CD4-positive, alpha-beta T cell (primary cell): ENCODE measurements at regions not wholly inside any gene's neighbourhood (a gene's known extent, or its start where the extent isn't known, plus 50 kb on each side); places are given as distances from the start of the nearest gene placed in this dataset.

Source experiments
- ATAC-seq: fragments of 200-7000 bp; cut with Tn5 transposase; one replicate; pipeline ENCODE4 v1.10.0; 2022; ENCODE audit warnings: mild to moderate bottlenecking; ENCODE audit not compliant: poor library complexity
- CTCF ChIA-PET: fragments of 350-600 bp; sonication (Branson Sonifier 250); formaldehyde crosslinking; loops from one replicate; lab custom pipeline; 2021; ENCODE audit warnings: antibody characterized with exemption, inconsistent platforms; lab: Charles Lee
- POLR2A ChIA-PET: fragments of 350-600 bp; sonication (Branson Sonifier 250); formaldehyde crosslinking; loops from one replicate; lab custom pipeline; 2021; ENCODE audit warnings: antibody characterized with exemption, inconsistent platforms; lab: Charles Lee
- DNase-seq, 14 experiments: peaks; one replicate each; pipeline ENCODE4 v3.0.0-alpha.2; 2013 to 2020; ENCODE audit warnings: mixed read lengths in 2 of 14
- H3K27ac ChIP-seq, 2 donors: one replicate each; pipeline versions ENCODE4 v1.5.1 to v1.7.0; 2013; ENCODE audit warnings: low read length in 2 of 2, low read depth in 1 of 2, mild to moderate bottlenecking in 1 of 2
- H3K27me3 ChIP-seq, 2 experiments: 1 replicate in 1 of 2; 2 replicates in 1 of 2; pipeline versions ENCODE4 v1.6.1 to v1.7.0; 2013; ENCODE audit warnings: low read length in 2 of 2, control low read depth in 1 of 2, mild to moderate bottlenecking in 1 of 2, moderate library complexity in 1 of 2; ENCODE audit not compliant: insufficient read depth in 2 of 2, control insufficient read depth in 1 of 2
- H3K36me3 ChIP-seq: one replicate; pipeline ENCODE4 v1.6.1; 2013; ENCODE audit warnings: low read length, control low read depth; ENCODE audit not compliant: insufficient read depth
- H3K4me1 ChIP-seq: one replicate; pipeline ENCODE4 v1.6.1; 2013; ENCODE audit warnings: low read length, control low read depth; ENCODE audit not compliant: insufficient read depth
- H3K4me3 ChIP-seq: one replicate; pipeline ENCODE4 v1.5.1; 2013; ENCODE audit warnings: mild to moderate bottlenecking, low read length, moderate library complexity
- H3K9me3 ChIP-seq, 2 experiments: 1 replicate in 1 of 2; 2 replicates in 1 of 2; pipeline versions ENCODE4 v1.6.1 to v1.7.0; 2013; ENCODE audit warnings: low read length in 2 of 2, mild to moderate bottlenecking in 2 of 2, control low read depth in 1 of 2, moderate library complexity in 1 of 2; ENCODE audit not compliant: control insufficient read depth in 1 of 2, insufficient read depth in 1 of 2
- H3K27ac Mint-ChIP-seq: one replicate; pipeline ENCODE4 v1.8.0; 2020; ENCODE audit warnings: mixed read lengths
- H3K27me3 Mint-ChIP-seq: one replicate; pipeline ENCODE4 v1.8.0; 2021; ENCODE audit warnings: mixed read lengths
- H3K36me3 Mint-ChIP-seq: one replicate; pipeline ENCODE4 v1.8.0; 2021; ENCODE audit warnings: low read depth, mixed read lengths
- H3K4me1 Mint-ChIP-seq: one replicate; pipeline ENCODE4 v1.8.0; 2021; ENCODE audit warnings: low read depth, mixed read lengths
- H3K4me3 Mint-ChIP-seq: one replicate; pipeline ENCODE4 v1.8.0; 2020; ENCODE audit warnings: mild to moderate bottlenecking, mixed read lengths
- H3K9me3 Mint-ChIP-seq: one replicate; pipeline ENCODE4 v1.8.0; 2020; ENCODE audit warnings: mixed read lengths
- CTCF ChIP-seq: fragments of 200-600 bp; IDR thresholded peaks from one replicate; pipeline ENCODE4 v1.8.0; 2022; ENCODE audit warnings: antibody characterized with exemption, mild to moderate bottlenecking
- intact Hi-C, 2 experiments: fragments of 100-400 bp; cut with DNase I in 1 of 2; cut with micrococcal nuclease in 1 of 2; formaldehyde crosslinking; loops; one replicate each; pipeline versions ENCODE4 v1.15.1 to v1.9.0; 2023 to 2025; cut with DNase I, micrococcal nuclease

GRCh38 chr4:24032371-24032989 lies 142.6 kb upstream of the PPARGC1A start:
- Histone ChIP-seq H3K27me3 (no peaks in the 10 kb centered on the region), H3K4me3 (no peak overlapping the region), H3K4me1 (no peaks in the 10 kb centered on the region), H3K36me3 (no peaks in the 10 kb centered on the region), H3K27ac (no peak overlapping the region), H3K9me3 (no peaks in the 10 kb centered on the region)
- Mint-ChIP-seq H3K27me3 (no peaks in the 10 kb centered on the region), H3K36me3 (no peaks in the 10 kb centered on the region), H3K4me3 (no peak overlapping the region), H3K9me3 (no peaks in the 10 kb centered on the region), H3K27ac (no peak overlapping the region), H3K4me1 (no peaks in the 10 kb centered on the region)
- intact Hi-C loops, result no loop called here
- no peak for TF ChIP-seq CTCF
- ChIA-PET POLR2A (no interaction called here), CTCF (no interaction called here)
- DNase-seq, result no peak
- no peak for ATAC-seq

DNA sequence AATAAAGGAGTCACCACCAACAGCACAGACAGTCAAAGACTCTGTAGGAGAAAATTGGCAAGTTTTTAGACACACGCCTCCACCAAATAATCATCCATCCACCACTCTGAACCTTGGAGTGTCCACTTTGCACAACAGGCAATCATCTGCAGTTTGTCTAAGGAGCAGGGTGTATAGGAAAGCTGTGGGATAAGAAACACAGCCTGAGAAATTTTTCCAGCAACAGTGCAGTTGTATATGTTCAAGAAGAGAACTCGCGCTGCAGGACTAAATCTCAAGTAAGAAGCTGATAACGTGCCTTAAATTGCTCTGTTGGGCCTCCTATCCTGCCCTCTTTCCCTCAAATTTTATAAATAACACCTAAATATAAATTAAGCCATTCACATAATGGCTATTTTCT lies 136.7 kb upstream of the PPARGC1A start:
- POLR2A ChIA-PET, result no interaction called here
- ATAC-seq (no peak), DNase-seq (no peak)
- Mint-ChIP-seq H3K36me3 (no peaks in the 10 kb centered on the region), H3K27ac (no peak overlapping the region), H3K4me1 (no peaks in the 10 kb centered on the region), H3K9me3 (no peaks in the 10 kb centered on the region), H3K4me3 (no peak overlapping the region), H3K27me3 (no peaks in the 10 kb centered on the region)
- Histone ChIP-seq H3K27me3 (no peaks in the 10 kb centered on the region), H3K4me3 (no peak overlapping the region), H3K9me3 (no peaks in the 10 kb centered on the region), H3K36me3 (no peaks in the 10 kb centered on the region), H3K4me1 (no peaks in the 10 kb centered on the region), H3K27ac (no peak overlapping the region)
- no peak for TF ChIP-seq CTCF
- CTCF ChIA-PET, result no interaction called here
- intact Hi-C loops, result no loop called here

DNA sequence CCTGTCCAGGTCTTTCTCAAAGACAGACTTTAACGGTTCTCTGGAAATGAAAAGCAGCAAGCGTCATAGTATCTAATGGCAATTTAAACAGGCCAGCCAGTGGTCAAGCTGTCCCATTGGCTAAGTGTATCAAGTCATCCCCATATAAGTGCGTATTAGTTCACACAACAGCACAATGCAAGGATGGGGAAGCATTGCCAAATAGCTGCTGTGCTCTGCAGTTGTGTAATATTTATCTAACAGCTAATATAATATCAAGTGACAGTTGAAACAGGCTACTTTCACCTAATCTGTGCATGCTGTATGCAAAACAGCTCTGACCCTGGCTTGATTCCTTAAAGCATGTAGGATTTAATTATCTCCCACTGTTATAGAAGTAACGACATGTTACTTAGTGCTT lies 134.8 kb upstream of the PPARGC1A start:
- Mint-ChIP-seq H3K4me1 (no peaks in the 10 kb centered on the region), H3K27me3 (no peaks in the 10 kb centered on the region), H3K4me3 (no peak overlapping the region), H3K9me3 (no peaks in the 10 kb centered on the region), H3K27ac (no peak overlapping the region), H3K36me3 (no peaks in the 10 kb centered on the region)
- CTCF ChIA-PET, result no interaction called here
- Histone ChIP-seq H3K4me3 (no peak overlapping the region), H3K36me3 (no peaks in the 10 kb centered on the region), H3K27me3 (no peaks in the 10 kb centered on the region), H3K9me3 (peaks cover 0 to 4% of the 10 kb centered on the region in 2 experiments), H3K4me1 (no peaks in the 10 kb centered on the region), H3K27ac (no peak overlapping the region)
- TF ChIP-seq CTCF, result no peak
- intact Hi-C loops, result no loop called here
- POLR2A ChIA-PET, result no interaction called here
- ATAC-seq, result no peak
- no peak for DNase-seq
